IMR-90 (cell line): ENCODE measurements at regions not wholly inside any gene's neighbourhood (a gene's known extent, or its start where the extent isn't known, plus 50 kb on each side); places are given as distances from the start of the nearest gene placed in this dataset.

ENCODE experiments used
- ATAC-seq: fragments of 200-7000 bp; cut with Tn5 transposase; 2 replicates; pipeline ENCODE4 v1.9.1; 2020; ENCODE audit warnings: low read depth, mild to moderate bottlenecking, moderate library complexity
- BruUV-seq: library from RNA; stranded (reverse); fragments of 400-500 nt; replicated peaks from 2 replicates; lab custom pipeline; 2021; lab: Mats Ljungman, UMichigan
- CTCF ChIA-PET: fragments of 300-600 bp; formaldehyde crosslinking; extraction: SDS; loops from one replicate; lab custom pipeline; 2021; ENCODE audit warnings: antibody characterized with exemption; lab: Yijun Ruan, JAX
- POLR2A ChIA-PET: fragments of 300-600 bp; sonication (Branson Sonifier 250); formaldehyde crosslinking; loops from one replicate; lab custom pipeline; 2022; ENCODE audit warnings: antibody characterized with exemption; ENCODE audit not compliant: unreplicated experiment; lab: Charles Lee
- DNase-seq: peaks from one replicate; pipeline ENCODE4 v3.0.0; 2013
- H2AFZ ChIP-seq: replicated peaks from 2 replicates; pipeline ENCODE3; 2013; ENCODE audit warnings: low read length, mild to moderate bottlenecking; ENCODE audit not compliant: poor library complexity
- H2AK5ac ChIP-seq: 2 replicates; pipeline ENCODE4 v1.6.1; 2013; ENCODE audit warnings: low read depth, low read length, inconsistent platforms
- H2AK9ac ChIP-seq: replicated peaks from 2 replicates; pipeline ENCODE3; 2013; ENCODE audit warnings: mild to moderate bottlenecking, low read depth, low read length, moderate library complexity; ENCODE audit not compliant: poor library complexity
- H2BK120ac ChIP-seq: 2 replicates; pipeline ENCODE4 v1.6.1; 2013; ENCODE audit warnings: low read depth, low read length, inconsistent platforms
- H2BK15ac ChIP-seq: 3 replicates; pipeline ENCODE4 v1.6.1; 2013; ENCODE audit warnings: low read depth, low read length, inconsistent platforms
- H2BK20ac ChIP-seq: 2 replicates; pipeline ENCODE4 v1.6.1; 2013; ENCODE audit warnings: low read depth, mild to moderate bottlenecking, inconsistent platforms, low read length, moderate library complexity
- H2BK5ac ChIP-seq: 2 replicates; pipeline ENCODE4 v1.6.1; 2013; ENCODE audit warnings: mild to moderate bottlenecking, low read depth, low read length, inconsistent platforms; ENCODE audit not compliant: poor library complexity, severe bottlenecking
- H3K14ac ChIP-seq: replicated peaks from 2 replicates; pipeline ENCODE4 v1.6.1; 2013; ENCODE audit warnings: low read depth, low read length, inconsistent platforms
- H3K18ac ChIP-seq: 2 replicates; pipeline ENCODE4 v1.6.1; 2013; ENCODE audit warnings: low read depth, low read length, control low read depth
- H3K23ac ChIP-seq: 2 replicates; pipeline ENCODE4 v1.6.1; 2013; ENCODE audit warnings: low read depth, low read length, inconsistent platforms
- H3K27ac ChIP-seq: 2 replicates; pipeline ENCODE4 v1.5.1; 2013; ENCODE audit warnings: mild to moderate bottlenecking, control low read depth, low read length; ENCODE audit not compliant: insufficient read depth
- H3K27me3 ChIP-seq: 2 replicates; pipeline ENCODE4 v1.6.1; 2013; ENCODE audit warnings: low read length; ENCODE audit not compliant: control insufficient read depth, insufficient read depth
- H3K36me3 ChIP-seq: 2 replicates; pipeline ENCODE4 v1.6.1; 2013; ENCODE audit warnings: low read length, mixed read lengths; ENCODE audit not compliant: control insufficient read depth, insufficient read depth
- H3K4ac ChIP-seq: 2 replicates; pipeline ENCODE4 v1.6.1; 2013; ENCODE audit warnings: low read depth, low read length, inconsistent platforms
- H3K4me1 ChIP-seq: 2 replicates; pipeline ENCODE4 v1.6.1; 2013; ENCODE audit warnings: low read length, mixed read lengths; ENCODE audit not compliant: control insufficient read depth, insufficient read depth
- H3K4me2 ChIP-seq: 2 replicates; pipeline ENCODE4 v1.6.1; 2013; ENCODE audit warnings: low read depth, mild to moderate bottlenecking, control low read depth, low read length, moderate library complexity
- H3K4me3 ChIP-seq: 2 replicates; pipeline ENCODE4 v1.5.1; 2013; ENCODE audit warnings: low read depth, mild to moderate bottlenecking, control low read depth, low read length, moderate library complexity; ENCODE audit not compliant: insufficient read depth
- H3K56ac ChIP-seq: 2 replicates; pipeline ENCODE4 v1.6.1; 2013; ENCODE audit warnings: low read length, inconsistent platforms; ENCODE audit not compliant: insufficient read depth; ENCODE audit errors: extremely low read depth
- H3K79me1 ChIP-seq, 2 experiments: 2 replicates each; pipeline ENCODE4 v1.6.1; 2013; ENCODE audit warnings: low read length in 2 of 2, inconsistent platforms in 1 of 2, low read depth in 1 of 2
- H3K9ac ChIP-seq: 2 replicates; pipeline ENCODE4 v1.6.1; 2013; ENCODE audit warnings: low read depth, low read length, control low read depth
- H3K9me1 ChIP-seq: 2 replicates; pipeline ENCODE4 v1.6.1; 2013; ENCODE audit warnings: low read length, inconsistent platforms; ENCODE audit not compliant: insufficient read depth
- H3K9me3 ChIP-seq: 2 replicates; pipeline ENCODE4 v1.6.1; 2013; ENCODE audit warnings: low read length; ENCODE audit not compliant: control insufficient read depth, insufficient read depth
- H4K20me1 ChIP-seq: 2 replicates; pipeline ENCODE4 v1.6.1; 2013; ENCODE audit warnings: low read length, inconsistent platforms; ENCODE audit not compliant: insufficient read depth
- H4K5ac ChIP-seq: 2 replicates; pipeline ENCODE4 v1.6.1; 2013; ENCODE audit warnings: mild to moderate bottlenecking, low read depth, low read length, control low read depth
- H4K8ac ChIP-seq, 2 experiments: 2 replicates each; pipeline ENCODE4 v1.6.1; 2013; ENCODE audit warnings: low read depth in 2 of 2, low read length in 2 of 2, control low read depth in 1 of 2, inconsistent platforms in 1 of 2
- H4K91ac ChIP-seq: 2 replicates; pipeline ENCODE4 v1.6.1; 2013; ENCODE audit warnings: low read depth, low read length, inconsistent platforms; ENCODE audit not compliant: insufficient read depth
- BHLHE40 ChIP-seq: fragments of 150-350 bp; IDR thresholded peaks from 2 replicates; pipeline ENCODE4 v1.6.1; 2016; ENCODE audit warnings: mild to moderate bottlenecking, low read depth, low read length
- CEBPB ChIP-seq: IDR thresholded peaks from 2 replicates; pipeline ENCODE4 v1.6.1; 2012; ENCODE audit warnings: low read depth, low read length, improper control_type of control experiment
- CHD1 ChIP-seq: IDR thresholded peaks from 2 replicates; pipeline ENCODE4 v1.6.1; 2012; ENCODE audit warnings: low read depth, low read length, improper control_type of control experiment
- CTCF ChIP-seq: conservative IDR thresholded peaks from 2 replicates; pipeline ENCODE4 v1.5.1; 2012; ENCODE audit warnings: mild to moderate bottlenecking, low read depth, low read length, improper control_type of control experiment
- ELK1 ChIP-seq: fragments of 150-350 bp; IDR thresholded peaks from 2 replicates; pipeline ENCODE4 v1.6.1; 2016; ENCODE audit warnings: low read depth, mild to moderate bottlenecking, low read length, moderate library complexity, borderline replicate concordance
- FOS ChIP-seq: fragments of 150-350 bp; IDR thresholded peaks from 2 replicates; pipeline ENCODE4 v1.6.1; 2016; ENCODE audit warnings: low read depth, low read length
- MAFK ChIP-seq: IDR thresholded peaks from 2 replicates; pipeline ENCODE4 v1.6.1; 2012; ENCODE audit warnings: low read depth, low read length, improper control_type of control experiment
- MAZ ChIP-seq: IDR thresholded peaks from 2 replicates; pipeline ENCODE4 v1.6.1; 2012; ENCODE audit warnings: low read depth, mild to moderate bottlenecking, low read length, improper control_type of control experiment, moderate library complexity, borderline replicate concordance
- MXI1 ChIP-seq: IDR thresholded peaks from 2 replicates; pipeline ENCODE4 v1.6.1; 2012; ENCODE audit warnings: low read depth, mild to moderate bottlenecking, low read length, moderate library complexity, borderline replicate concordance
- NFE2L2 ChIP-seq: fragments of 150-350 bp; IDR thresholded peaks from 2 replicates; pipeline ENCODE4 v1.6.1; 2016; ENCODE audit warnings: low read depth, mild to moderate bottlenecking, low read length
- POLR2A ChIP-seq: IDR thresholded peaks from 2 replicates; pipeline ENCODE4 v1.6.1; 2012; ENCODE audit warnings: mild to moderate bottlenecking, low read depth, low read length
- RAD21 ChIP-seq: IDR thresholded peaks from 2 replicates; pipeline ENCODE4 v1.6.1; 2012; ENCODE audit warnings: low read length, improper control_type of control experiment
- RCOR1 ChIP-seq: IDR thresholded peaks from 2 replicates; pipeline ENCODE4 v1.6.1; 2012; ENCODE audit warnings: mild to moderate bottlenecking, low read length, improper control_type of control experiment; ENCODE audit not compliant: insufficient replicate concordance
- RFX5 ChIP-seq: IDR thresholded peaks from 2 replicates; pipeline ENCODE4 v1.8.0; 2012; ENCODE audit warnings: low read depth, mild to moderate bottlenecking, low read length, moderate library complexity
- SMC3 ChIP-seq: fragments of 150-350 bp; IDR thresholded peaks from 2 replicates; pipeline ENCODE4 v1.6.1; 2016; ENCODE audit warnings: low read depth, mild to moderate bottlenecking, antibody characterized with exemption, low read length, moderate library complexity
- USF2 ChIP-seq: fragments of 150-350 bp; IDR thresholded peaks from 2 replicates; pipeline ENCODE4 v1.6.1; 2017; ENCODE audit warnings: mild to moderate bottlenecking, antibody characterized with exemption, low read length, low read depth
- WGBS, 2 experiments: methylation state at CpG; one replicate each; pipeline versions ENCODE4 v1.1.5 to v1.1.7; 2013; ENCODE audit warnings: missing lambda C conversion rate in 2 of 2; ENCODE audit not compliant: insufficient read length in 1 of 2; ENCODE audit errors: extremely low coverage in 2 of 2; 5-methylcytosine and 5-hydroxymethylcytosine counted together
- dilution Hi-C: fragments of 300-500 bp; cut with HindIII; formaldehyde crosslinking; loops from one replicate; pipeline ENCODE4 v1.14.3; 2018; ENCODE audit warnings: low sequenced_read_pairs; ENCODE audit not compliant: unreplicated experiment
- in situ Hi-C: fragments of 300-500 bp; cut with MboI; formaldehyde crosslinking; loops from 3 replicates; pipeline ENCODE4 v1.14.3; 2019; ENCODE audit warnings: low sequenced_read_pairs, inconsistent platforms, mixed read lengths
- intact Hi-C: fragments of 100-400 bp; cut with micrococcal nuclease; formaldehyde crosslinking; loops from 2 replicates; pipeline ENCODE4 v1.10.0; 2022

- no peak overlapping the region for H2BK15ac ChIP-seq
- no peak overlapping the region for H2BK20ac ChIP-seq
- no peaks in the 10 kb centered on the region for H3K9me1 ChIP-seq
- no peak overlapping the region for H2AK9ac ChIP-seq
- no peak overlapping the region for H3K18ac ChIP-seq
- H4K8ac ChIP-seq, result no peak overlapping the region
- no peak overlapping the region for H3K27ac ChIP-seq
- no peak overlapping the region for H3K4me2 ChIP-seq
- intact Hi-C loops (no loop called here), in situ Hi-C loops (no loop called here), dilution Hi-C loops (no loop called here)
- no peak overlapping the region for H2AK5ac ChIP-seq
- no peak overlapping the region for H2BK120ac ChIP-seq
- ATAC-seq, result no peak
- no peak overlapping the region for H3K23ac ChIP-seq
- no peak overlapping the region for H4K91ac ChIP-seq
- no peak overlapping the region for H3K9ac ChIP-seq
- BruUV-seq, result no TSS peak
- no peaks in the 10 kb centered on the region for H3K27me3 ChIP-seq
- H4K5ac ChIP-seq, result no peak overlapping the region
- no peak overlapping the region for H3K4me3 ChIP-seq
- no peak for TF ChIP-seq USF2
- TF ChIP-seq CHD1, result no peak
- no peak for TF ChIP-seq RAD21
- no peak for TF ChIP-seq POLR2A
- no peak for TF ChIP-seq MAFK
- TF ChIP-seq BHLHE40, result no peak
- no peak for TF ChIP-seq RFX5
- TF ChIP-seq RCOR1, result no peak
- TF ChIP-seq MXI1, result no peak
- no peak for TF ChIP-seq MAZ
- TF ChIP-seq CTCF, result no peak
- no peak for TF ChIP-seq ELK1
- TF ChIP-seq NFE2L2, result no peak
- TF ChIP-seq FOS, result no peak
- no peak for TF ChIP-seq CEBPB
- TF ChIP-seq SMC3, result no peak
- H3K4me1 ChIP-seq, result no peaks in the 10 kb centered on the region
- no peaks in the 10 kb centered on the region for H3K79me1 ChIP-seq
- ChIA-PET POLR2A (no interaction called here), CTCF (interaction anchor here (5.9 kb wide), 1 partner anchor 11 kb away, joined by 32 read pairs; no protein-coding TSS in a partner anchor)
- H3K4ac ChIP-seq, result no peak overlapping the region
- whole genome bisulfite sequencing, 2 experiments, result no CpG with 5 or more reads among the region's 5 CpGs
- no peaks in the 10 kb centered on the region for H3K36me3 ChIP-seq
- no peak overlapping the region for H3K56ac ChIP-seq
- no peaks in the 10 kb centered on the region for H3K9me3 ChIP-seq
- no peak overlapping the region for H2AFZ ChIP-seq
- H2BK5ac ChIP-seq, result no peak overlapping the region
- no peak for DNase-seq
- no peaks in the 10 kb centered on the region for H4K20me1 ChIP-seq
- H3K14ac ChIP-seq, result no peak overlapping the region
Measured at GRCh38 chr5:158064334-158065123, 205.6 kb upstream of the CLINT1 start.
